ENCODE measurements at regions not wholly inside any gene's neighbourhood (a gene's known extent, or its start where the extent isn't known, plus 50 kb on each side); places are given as distances from the start of the nearest gene placed in this dataset.

- H3K4me3 ChIP-seq (ENCODE audit: low read depth, low read length) = no peak overlapping the region
- DNase-seq (ENCODE audit: low read depth) = no peak
- no peak for TF ChIP-seq CTCF (IDR thresholded peaks at IDR 0.05; ENCODE audit: control insufficient read depth, extremely low read depth, insufficient read depth)
Measured at GRCh38 chr10:29035721-29036120, 253.1 kb upstream of the LYZL1 start.

GRCh38 chr10:29037348-29038113 lies 251.3 kb upstream of the LYZL1 start:
- H3K4me3 ChIP-seq (ENCODE audit: low read depth, low read length) = no peak overlapping the region
- DNase-seq (ENCODE audit: low read depth) = no peak
- no peak for TF ChIP-seq CTCF (IDR thresholded peaks at IDR 0.05; ENCODE audit: control insufficient read depth, extremely low read depth, insufficient read depth)

DNA sequence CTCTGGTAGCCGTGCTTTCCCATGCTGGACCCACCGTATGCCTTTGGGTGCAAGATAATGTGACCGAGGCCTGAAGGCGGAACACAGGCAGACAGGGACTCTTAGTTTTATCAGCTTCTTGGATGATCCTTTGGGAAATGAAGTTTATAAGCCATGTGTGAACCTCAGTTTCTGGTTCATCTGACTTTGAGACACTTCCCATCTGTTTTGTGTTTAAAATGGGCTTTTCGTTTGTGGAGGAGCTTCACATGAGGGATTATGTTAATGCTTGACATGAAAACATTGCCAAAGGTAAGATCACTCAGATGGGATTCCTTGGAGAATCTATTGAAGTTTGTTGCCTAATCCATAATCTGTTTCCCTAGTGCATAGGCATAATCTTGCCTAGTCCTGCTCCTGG lies 249.8 kb upstream of the LYZL1 start:
- DNase-seq (ENCODE audit: low read depth) = no peak
- H3K4me3 ChIP-seq (ENCODE audit: low read depth, low read length) = no peak overlapping the region
- no peak for TF ChIP-seq CTCF (IDR thresholded peaks at IDR 0.05; ENCODE audit: control insufficient read depth, extremely low read depth, insufficient read depth)

- TF ChIP-seq CTCF (IDR thresholded peaks at IDR 0.05; ENCODE audit: control insufficient read depth, extremely low read depth, insufficient read depth) = no peak
- no peak for DNase-seq (ENCODE audit: low read depth)
- H3K4me3 ChIP-seq (ENCODE audit: low read depth, low read length) = no peak overlapping the region
Measured at GRCh38 chr10:29039677-29040189, 249.1 kb upstream of the LYZL1 start.

- no peak for TF ChIP-seq CTCF (IDR thresholded peaks at IDR 0.05; ENCODE audit: control insufficient read depth, extremely low read depth, insufficient read depth)
- no peak for DNase-seq (ENCODE audit: low read depth)
- H3K4me3 ChIP-seq (ENCODE audit: low read depth, low read length) = no peak overlapping the region
Measured at GRCh38 chr10:29041616-29042015, 247.3 kb upstream of the LYZL1 start.

GRCh38 chr10:29048506-29048905 lies 240.4 kb upstream of the LYZL1 start:
- H3K4me3 ChIP-seq (ENCODE audit: low read depth, low read length) = no peak overlapping the region
- TF ChIP-seq CTCF (IDR thresholded peaks at IDR 0.05; ENCODE audit: control insufficient read depth, extremely low read depth, insufficient read depth) = no peak
- DNase-seq (ENCODE audit: low read depth) = no peak

DNA sequence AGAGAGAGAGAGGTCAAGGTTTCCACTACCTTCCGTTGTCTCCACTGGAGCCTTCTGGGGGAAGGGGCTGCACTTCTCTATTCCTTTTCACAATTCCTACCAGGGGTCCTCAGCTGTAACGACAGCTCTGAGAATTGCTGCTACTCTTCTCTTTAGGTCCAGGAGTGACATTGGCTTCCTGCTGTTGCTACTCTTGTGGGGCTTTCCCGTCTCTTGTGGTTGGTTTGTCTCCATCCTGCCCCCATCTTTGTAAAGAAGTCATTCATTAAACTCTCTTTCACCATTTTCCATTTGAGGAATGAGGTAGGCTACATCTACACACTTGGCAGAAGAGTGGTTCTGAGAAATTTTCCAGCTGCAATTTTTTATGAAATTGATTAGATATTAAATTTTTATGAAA lies 238.8 kb upstream of the LYZL1 start:
- TF ChIP-seq CTCF (IDR thresholded peaks at IDR 0.05; ENCODE audit: control insufficient read depth, extremely low read depth, insufficient read depth) = no peak
- DNase-seq (ENCODE audit: low read depth) = no peak
- no peak overlapping the region for H3K4me3 ChIP-seq (ENCODE audit: low read depth, low read length)

Data from LNCaP clone FGC (cell line).